ENCODE measurements at regions not wholly inside any gene's neighbourhood (a gene's known extent, or its start where the extent isn't known, plus 50 kb on each side); places are given as distances from the start of the nearest gene placed in this dataset.

GRCh38 chr5:30607301-30607894 lies 586.1 kb upstream of the CDH6 start:
- no peak for DNase-seq (ENCODE audit: low spot score)

DNA sequence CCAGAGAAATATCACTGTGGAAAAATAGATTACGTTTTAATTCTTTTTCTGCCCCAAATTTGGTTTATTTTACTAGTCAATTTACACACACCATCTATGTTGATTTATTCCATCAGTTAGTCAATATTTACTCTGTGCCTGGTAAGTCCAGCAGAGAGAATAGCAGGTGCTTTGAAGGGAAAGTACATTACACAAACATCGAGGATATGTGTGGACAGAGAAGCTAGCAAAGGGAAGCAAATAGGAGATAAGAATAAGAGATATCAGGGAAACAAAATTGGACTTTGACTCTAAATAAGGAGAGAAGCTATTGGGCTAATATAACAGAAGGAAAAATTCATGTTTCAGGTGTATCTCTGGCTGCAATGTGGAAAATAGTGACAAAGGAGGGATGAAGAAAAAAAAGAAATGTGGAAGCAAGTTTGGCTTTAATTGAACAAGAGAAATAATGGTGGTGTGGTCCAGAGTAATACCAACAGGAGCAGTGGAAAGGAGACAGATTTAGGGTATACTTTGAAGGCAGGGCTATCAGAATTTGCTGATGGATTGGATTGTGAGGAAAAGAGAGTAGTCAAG lies 587.7 kb upstream of the CDH6 start:
- no peak for DNase-seq (ENCODE audit: low spot score)

- no peak for DNase-seq (ENCODE audit: low spot score)
Observed at GRCh38 chr5:30604648-30605262, 588.7 kb upstream of the CDH6 start.

DNA sequence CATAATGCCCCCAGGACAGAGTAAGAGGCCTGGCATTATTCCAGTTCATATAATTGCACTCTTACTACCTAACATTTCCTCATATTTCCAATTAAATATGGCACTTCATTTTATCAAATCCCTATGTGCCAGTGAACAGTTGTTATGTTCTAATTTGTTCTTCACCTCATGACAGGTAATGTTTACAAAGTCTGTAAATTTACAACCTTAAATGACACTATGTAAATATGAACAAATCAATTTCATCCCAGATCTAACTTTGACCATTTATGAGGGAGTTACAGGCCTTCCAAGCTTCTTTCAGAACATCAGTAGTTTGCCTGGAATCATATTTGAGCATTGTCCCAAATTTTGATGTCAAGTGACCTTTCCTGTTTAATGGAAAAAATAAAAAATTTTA lies 592.6 kb upstream of the CDH6 start:
- DNase-seq (ENCODE audit: low spot score), result no peak

- DNase-seq (ENCODE audit: low spot score), result no peak
Observed at GRCh38 chr5:30596495-30597064, 596.9 kb upstream of the CDH6 start.

DNA sequence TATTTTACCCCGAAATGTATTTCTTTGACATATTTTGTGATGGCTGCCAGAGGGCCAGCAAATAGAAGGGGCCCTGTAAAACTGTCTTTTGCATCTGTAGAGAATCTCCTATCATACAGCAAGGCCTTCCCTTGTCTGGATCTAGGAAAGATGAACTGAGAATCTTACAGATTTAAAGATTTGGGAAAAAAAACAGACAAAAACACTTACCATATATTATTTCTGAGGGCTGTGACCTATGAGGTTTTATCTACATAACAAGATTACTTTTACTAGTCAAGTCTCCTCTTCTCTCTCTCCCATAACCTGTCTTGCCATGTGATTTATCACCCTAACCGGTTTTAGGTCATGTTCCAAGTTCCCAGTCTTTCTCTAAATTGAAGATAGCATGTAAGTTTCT lies 599.2 kb upstream of the CDH6 start:
- no peak for DNase-seq (ENCODE audit: low spot score)

DNA sequence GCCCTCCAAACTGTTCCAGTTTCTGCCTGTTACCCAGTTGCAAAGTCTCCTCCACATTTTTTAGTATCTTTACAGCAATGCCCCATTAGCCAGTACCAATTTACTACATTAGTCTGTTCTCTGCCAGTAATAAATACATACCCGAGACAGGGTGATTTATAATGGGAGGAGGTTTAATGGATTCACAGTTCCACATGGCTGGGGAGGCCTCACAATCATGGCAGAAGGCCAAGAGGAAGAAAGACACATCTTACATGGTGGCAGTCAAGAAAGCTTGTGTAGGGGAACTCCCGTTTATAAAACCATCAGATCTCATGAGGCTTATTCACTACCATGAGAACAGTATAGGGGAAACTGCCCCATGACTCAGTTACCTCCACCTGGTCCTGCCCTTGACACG lies 600.7 kb upstream of the CDH6 start:
- no peak for DNase-seq (ENCODE audit: low spot score)

GRCh38 chr5:30581198-30581935 lies 612.1 kb upstream of the CDH6 start:
- DNase-seq (ENCODE audit: low spot score), result no peak

GRCh38 chr5:30574761-30575160 lies 618.7 kb upstream of the CDH6 start:
- no peak for DNase-seq (ENCODE audit: low spot score)

- no peak for DNase-seq (ENCODE audit: low spot score)
Observed at GRCh38 chr5:30572279-30572678, 621.2 kb upstream of the CDH6 start.

GRCh38 chr5:30561771-30562170 lies 631.7 kb upstream of the CDH6 start:
- no peak for DNase-seq (ENCODE audit: low spot score)

DNA sequence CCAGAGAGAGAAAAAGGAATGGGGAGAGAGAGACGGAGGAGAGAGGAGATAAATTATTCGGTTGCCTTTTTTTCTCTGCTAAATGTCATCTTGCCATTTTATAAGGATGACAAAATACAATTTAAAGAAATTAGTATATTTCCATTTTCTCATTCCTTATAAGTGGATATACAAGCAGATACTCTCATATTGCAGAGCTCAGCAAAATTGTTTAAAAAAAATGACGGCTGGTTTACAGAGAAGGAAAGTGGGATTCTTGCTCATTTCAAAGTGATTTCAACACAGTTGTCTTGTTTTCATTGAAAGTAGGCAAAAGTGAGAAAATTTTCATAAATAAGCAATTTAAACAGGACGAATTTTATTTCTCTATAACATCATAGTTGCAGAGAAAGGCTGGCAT lies 641.9 kb upstream of the CDH6 start:
- no peak for DNase-seq (ENCODE audit: low spot score)

- no peak for DNase-seq (ENCODE audit: low spot score)
Observed at GRCh38 chr5:30548580-30549305, 644.7 kb upstream of the CDH6 start.

GRCh38 chr5:30540150-30540549 lies 653.3 kb upstream of the CDH6 start:
- DNase-seq (ENCODE audit: low spot score), result no peak

GRCh38 chr5:30539004-30539634 lies 654.4 kb upstream of the CDH6 start:
- DNase-seq (ENCODE audit: low spot score), result no peak

DNA sequence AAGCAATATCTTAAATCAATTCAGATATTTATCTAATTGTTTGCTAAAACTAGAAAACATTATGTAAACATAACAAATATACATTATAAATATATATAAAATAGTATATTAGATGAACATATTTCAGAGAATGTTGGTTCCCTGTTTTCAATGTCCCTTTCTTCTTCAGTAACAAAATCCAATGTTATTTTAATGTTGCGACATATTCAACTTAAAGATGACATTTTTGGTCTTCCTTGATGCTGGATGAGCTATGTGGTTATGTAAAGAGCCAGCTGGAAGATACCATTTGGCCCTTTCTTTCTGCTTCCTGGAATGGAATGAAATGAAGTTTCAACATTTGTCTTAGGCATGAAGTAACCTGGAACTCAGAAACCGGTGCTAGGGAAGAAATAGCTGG lies 668.1 kb upstream of the CDH6 start:
- DNase-seq (ENCODE audit: low spot score), result no peak

DNA sequence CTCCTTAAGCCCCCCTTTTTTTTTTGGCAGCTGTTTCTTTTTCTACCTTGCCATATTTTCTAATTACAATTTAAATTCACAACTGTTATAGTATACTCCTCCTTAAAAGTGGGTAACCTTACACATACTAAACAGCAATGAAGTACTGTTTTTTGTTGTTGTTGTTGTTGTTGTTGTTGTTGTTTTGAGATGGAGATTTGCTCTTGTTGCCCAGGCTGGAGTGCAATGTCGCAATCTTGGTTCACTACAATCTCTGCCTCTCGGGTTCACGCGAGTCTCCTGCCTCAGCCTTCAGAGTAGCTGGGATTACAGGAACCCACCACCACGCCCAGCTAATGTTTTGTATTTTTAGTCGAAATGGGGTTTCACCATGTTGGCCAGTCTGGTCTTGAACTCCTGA lies 669.1 kb upstream of the CDH6 start:
- DNase-seq (ENCODE audit: low spot score), result no peak

GRCh38 chr5:30523061-30523460 lies 670.4 kb upstream of the CDH6 start:
- DNase-seq (ENCODE audit: low spot score), result no peak

GRCh38 chr5:30505014-30505886 lies 688.2 kb upstream of the CDH6 start:
- no peak for DNase-seq (ENCODE audit: low spot score)

DNA sequence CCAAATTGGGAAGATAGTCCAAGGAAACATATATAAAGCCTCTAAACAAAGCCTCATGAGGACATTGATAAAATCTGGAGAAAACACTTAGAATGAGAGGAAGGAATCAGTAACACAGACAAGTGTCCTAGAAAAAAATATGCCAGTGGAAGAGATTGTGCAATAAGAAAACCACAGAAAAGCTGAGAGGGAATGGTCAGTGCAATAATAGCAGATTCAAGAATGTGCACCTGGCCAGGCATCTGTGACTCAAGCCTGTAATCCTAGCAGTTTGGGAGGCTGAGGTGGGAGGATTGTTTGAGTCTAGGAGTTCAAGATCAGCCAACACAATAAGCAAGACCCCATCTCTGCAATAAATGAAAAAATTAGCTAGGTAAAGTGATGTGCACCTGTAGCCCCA lies 691.2 kb upstream of the CDH6 start:
- no peak for DNase-seq (ENCODE audit: low spot score)

Measured in mesenteric fat pad (tissue), 1 donor.